GM19240 (cell line): ENCODE measurements at regions not wholly inside any gene's neighbourhood (a gene's known extent, or its start where the extent isn't known, plus 50 kb on each side); places are given as distances from the start of the nearest gene placed in this dataset.

ENCODE experiments used
- DNase-seq: peaks from one replicate; pipeline ENCODE4 v3.0.0; 2011; ENCODE audit warnings: low spot score; ENCODE audit not compliant: insufficient read length

- no peak for DNase-seq
Measured at GRCh38 chr5:35367526-35367925, 137.2 kb upstream of the PRLR start.

GRCh38 chr5:35365758-35366157 lies 135.5 kb upstream of the PRLR start:
- DNase-seq = no peak

GRCh38 chr5:35364350-35364749 lies 134.1 kb upstream of the PRLR start:
- DNase-seq = no peak

- DNase-seq = no peak
Measured at GRCh38 chr5:35363387-35363965, 133.2 kb upstream of the PRLR start.

GRCh38 chr5:35362772-35363171 lies 132.5 kb upstream of the PRLR start:
- DNase-seq = no peak

- DNase-seq = no peak
Measured at GRCh38 chr5:35360671-35361070, 130.4 kb upstream of the PRLR start.

- no peak for DNase-seq
Measured at GRCh38 chr5:35359859-35360258, 129.6 kb upstream of the PRLR start.

GRCh38 chr5:35357973-35358372 lies 127.7 kb upstream of the PRLR start:
- no peak for DNase-seq

- no peak for DNase-seq
Measured at GRCh38 chr5:35356725-35357124, 126.4 kb upstream of the PRLR start.

GRCh38 chr5:35354751-35355150 lies 124.5 kb upstream of the PRLR start:
- DNase-seq = no peak

GRCh38 chr5:35345222-35345621 lies 114.9 kb upstream of the PRLR start:
- DNase-seq = no peak

GRCh38 chr5:35342664-35343063 lies 112.4 kb upstream of the PRLR start:
- no peak for DNase-seq

- DNase-seq = no peak
Measured at GRCh38 chr5:35341189-35341588, 110.9 kb upstream of the PRLR start.

- DNase-seq = no peak
Measured at GRCh38 chr5:35339616-35340100, 109.4 kb upstream of the PRLR start.

- DNase-seq = no peak
Measured at GRCh38 chr5:35339006-35339405, 108.7 kb upstream of the PRLR start.

- no peak for DNase-seq
Measured at GRCh38 chr5:35338157-35338453, 107.8 kb upstream of the PRLR start.

- DNase-seq = no peak
Measured at GRCh38 chr5:35337340-35338156, 107.3 kb upstream of the PRLR start.

- DNase-seq = no peak
Measured at GRCh38 chr5:35336230-35336629, 105.9 kb upstream of the PRLR start.

- no peak for DNase-seq
Measured at GRCh38 chr5:35335752-35336151, 105.5 kb upstream of the PRLR start.

- no peak for DNase-seq
Measured at GRCh38 chr5:35333366-35333765, 103.1 kb upstream of the PRLR start.

GRCh38 chr5:35331956-35332950 lies 102.0 kb upstream of the PRLR start:
- no peak for DNase-seq

GRCh38 chr5:35325836-35326235 lies 95.5 kb upstream of the PRLR start:
- DNase-seq = no peak
